T follicular helper cell (primary cell): ENCODE measurements at regions not wholly inside any gene's neighbourhood (a gene's known extent, or its start where the extent isn't known, plus 50 kb on each side); places are given as distances from the start of the nearest gene placed in this dataset.

ENCODE experiments used
- DNase-seq: peaks from one replicate; pipeline ENCODE4 v3.0.0-alpha.2; 2020; ENCODE audit warnings: low read depth

DNA sequence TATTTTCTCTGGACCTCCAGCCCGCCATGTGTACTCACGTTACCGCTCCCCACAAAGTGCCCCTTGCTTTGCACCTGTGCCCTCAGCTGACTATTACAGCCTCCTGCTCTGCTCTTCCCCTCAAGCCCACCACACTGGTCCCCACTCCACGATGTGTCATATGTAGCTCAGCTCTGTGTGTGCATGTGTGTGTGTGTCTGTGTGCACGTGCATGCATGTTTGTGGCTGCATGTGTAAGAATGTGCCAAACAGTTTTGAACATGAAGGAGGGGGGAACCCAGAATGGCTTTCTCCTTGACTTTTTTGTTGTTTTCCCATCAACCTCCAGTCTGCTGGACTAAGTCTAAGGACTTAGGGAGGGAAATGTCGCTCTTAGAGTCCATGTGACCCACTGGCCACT lies 54.8 kb upstream of the BTRC start:
- no peak for DNase-seq

DNA sequence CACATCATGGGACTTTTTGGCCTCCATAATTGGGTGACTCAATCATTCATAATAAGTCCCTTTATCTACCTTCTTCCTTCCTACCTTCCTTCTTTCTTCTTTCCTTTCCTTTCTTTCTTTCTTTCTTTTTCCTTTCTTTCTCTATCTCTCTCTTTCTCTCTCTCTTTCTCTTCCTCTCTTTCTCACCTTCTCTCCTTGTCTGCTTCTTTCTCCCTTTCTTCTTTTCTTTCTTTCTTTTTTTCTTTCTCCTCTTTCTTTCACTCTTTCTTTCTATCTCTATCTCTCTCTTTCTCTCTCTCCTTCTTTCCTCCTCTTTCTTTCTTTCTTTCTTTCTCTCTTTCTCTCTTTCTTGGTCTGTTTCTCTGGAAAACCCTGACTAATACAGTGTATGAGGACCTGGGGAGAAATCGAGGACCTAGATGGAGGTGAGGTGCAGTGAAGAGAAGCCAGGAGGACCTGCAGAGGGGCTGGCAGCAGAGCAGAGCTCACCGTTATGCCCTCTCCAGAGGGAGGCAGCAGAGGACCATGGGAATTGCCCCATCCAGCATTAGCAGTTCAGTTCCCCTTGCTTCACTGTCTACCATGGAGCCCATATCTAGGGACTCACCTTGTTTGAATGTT lies 52.7 kb upstream of the BTRC start:
- DNase-seq, result no peak

DNA sequence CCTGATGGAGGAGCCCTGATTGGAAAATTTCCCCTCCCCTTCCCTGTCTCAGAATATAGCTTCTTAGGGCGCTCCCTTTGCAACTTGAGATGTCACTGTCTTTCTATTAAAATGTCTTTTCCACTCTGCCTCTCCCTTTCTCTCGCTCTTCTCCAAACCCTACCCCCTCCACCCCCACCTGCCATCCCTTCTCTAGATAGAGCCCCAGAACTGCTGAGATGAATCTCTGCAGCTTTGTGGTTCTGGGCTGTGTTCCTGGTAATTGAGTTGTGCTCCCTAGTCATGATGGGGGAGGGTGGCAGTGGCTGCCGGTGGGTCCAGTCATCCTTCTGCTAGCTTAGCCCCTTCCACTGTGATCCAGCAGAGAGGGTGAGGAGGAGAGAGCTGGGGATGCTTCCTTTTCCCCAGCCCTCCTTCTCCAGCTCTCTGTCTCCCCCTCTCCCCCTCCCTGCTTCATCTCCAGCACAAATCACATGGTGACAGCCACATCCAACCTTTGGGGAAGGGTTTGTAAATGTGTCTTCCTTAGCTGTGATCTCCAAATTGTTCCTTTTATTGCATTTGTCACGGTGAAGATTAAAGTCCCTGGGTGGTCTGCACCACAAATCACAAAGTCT lies 50.8 kb upstream of the BTRC start:
- no peak for DNase-seq
